Thyroid gland (tissue), 4 donors: ENCODE measurements at regions not wholly inside any gene's neighbourhood (a gene's known extent, or its start where the extent isn't known, plus 50 kb on each side); places are given as distances from the start of the nearest gene placed in this dataset.

ENCODE experiments used
- DNase-seq, 2 donors: peaks; one replicate each; pipeline ENCODE4 v3.0.0-alpha.2; 2019
- H3K27ac ChIP-seq, 3 donors: fragments of 200-600 bp; sonication (generic); 1 replicate in 2 of 3; 2 replicates in 1 of 3; pipeline ENCODE4 v1.5.1; 2016 to 2019; ENCODE audit warnings: mild to moderate bottlenecking in 1 of 3, moderate library complexity in 1 of 3
- H3K27me3 ChIP-seq: fragments of 200-600 bp; sonication (generic); one replicate; pipeline ENCODE4 v1.5.1; 2019
- H3K36me3 ChIP-seq, 2 donors: fragments of 200-600 bp; sonication (generic); one replicate each; pipeline ENCODE4 v1.5.1; 2016 to 2019
- H3K4me1 ChIP-seq, 2 donors: fragments of 200-600 bp; sonication (generic); one replicate each; pipeline ENCODE4 v1.5.1; 2017 to 2019
- H3K4me3 ChIP-seq, 3 donors: fragments of 200-600 bp; sonication (generic); replicated peaks in 1 of 3; 1 replicate in 2 of 3; 2 replicates in 1 of 3; pipeline ENCODE4 v1.5.1; 2016; ENCODE audit warnings: mild to moderate bottlenecking in 1 of 3
- H3K9me3 ChIP-seq: fragments of 200-600 bp; sonication (generic); one replicate; pipeline ENCODE4 v1.5.1; 2017
- POLR2A ChIP-seq, 2 donors: fragments of 450-650 bp; IDR thresholded peaks; one replicate each; pipeline ENCODE4 v1.6.1; 2017; ENCODE audit warnings: antibody characterized with exemption in 2 of 2, mild to moderate bottlenecking in 2 of 2, moderate library complexity in 1 of 2
- WGBS, 2 donors: methylation state at CpG; one replicate each; pipeline ENCODE4 v1.1.5; 2017; 5-methylcytosine and 5-hydroxymethylcytosine counted together
- intact Hi-C: fragments of 100-400 bp; cut with DNase I; formaldehyde crosslinking; loops from one replicate; pipeline ENCODE4 v1.15.1; 2023
- TF ChIP-seq, protein P1 (sequence below), 6 experiments: fragments of 200-600 bp in 3 of 6; fragments of 450-650 bp in 3 of 6; sonication (generic) in 3 of 6; IDR thresholded peaks; one replicate each; pipeline ENCODE4 v1.5.1; 2016 to 2019; ENCODE audit warnings: antibody characterized with exemption in 6 of 6, mild to moderate bottlenecking in 2 of 6, inconsistent platforms in 1 of 6, moderate library complexity in 1 of 6

DNA sequence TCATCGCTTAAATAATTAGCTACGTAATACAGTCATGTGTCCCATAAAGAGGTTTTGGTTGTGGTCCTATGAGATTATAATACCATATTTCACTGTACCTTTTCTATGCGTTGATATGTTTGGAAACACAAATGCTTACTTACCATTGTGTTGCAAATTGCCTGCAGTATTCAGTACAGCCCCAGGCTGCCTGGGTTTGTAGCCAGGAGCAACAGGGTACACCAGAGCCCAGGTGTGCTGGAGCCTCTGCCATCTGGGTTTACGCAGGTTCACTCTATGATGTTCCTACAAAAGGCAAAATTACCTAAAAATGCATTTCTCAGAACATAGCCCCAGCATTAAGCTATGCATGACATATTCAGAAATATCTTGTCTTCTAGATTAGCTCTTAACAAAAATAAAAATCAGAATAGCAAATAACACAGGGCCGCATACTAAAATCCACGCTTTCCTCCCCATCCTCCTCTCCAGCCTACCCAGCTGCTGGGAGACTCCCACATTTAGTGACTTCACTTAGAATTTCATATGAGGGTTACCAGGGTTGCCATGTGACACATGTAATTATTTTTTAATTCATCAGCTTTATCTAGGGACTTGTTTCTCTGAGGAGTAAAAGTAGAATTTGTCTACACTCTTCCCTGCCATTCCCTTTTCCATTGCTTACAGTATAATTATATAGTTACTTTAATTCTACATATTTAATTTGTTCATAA lies 559.0 kb upstream of the ADARB2 start:
- no peaks in the 10 kb centered on the region for H3K36me3 ChIP-seq
- H3K4me1 ChIP-seq: no peaks in the 10 kb centered on the region
- H3K27me3 ChIP-seq: no peaks in the 10 kb centered on the region
- H3K9me3 ChIP-seq: no peaks in the 10 kb centered on the region
- WGBS, 2 donors: 91 to 95% methylated on average over 6 of the region's 6 CpGs
- no peak overlapping the region for H3K4me3 ChIP-seq
- DNase-seq: no peak
- intact Hi-C loops: no loop called here
- no peak overlapping the region for H3K27ac ChIP-seq
- no peak for TF ChIP-seq POLR2A (IDR thresholded peaks at IDR 0.05)
- TF ChIP-seq, protein P1, sequence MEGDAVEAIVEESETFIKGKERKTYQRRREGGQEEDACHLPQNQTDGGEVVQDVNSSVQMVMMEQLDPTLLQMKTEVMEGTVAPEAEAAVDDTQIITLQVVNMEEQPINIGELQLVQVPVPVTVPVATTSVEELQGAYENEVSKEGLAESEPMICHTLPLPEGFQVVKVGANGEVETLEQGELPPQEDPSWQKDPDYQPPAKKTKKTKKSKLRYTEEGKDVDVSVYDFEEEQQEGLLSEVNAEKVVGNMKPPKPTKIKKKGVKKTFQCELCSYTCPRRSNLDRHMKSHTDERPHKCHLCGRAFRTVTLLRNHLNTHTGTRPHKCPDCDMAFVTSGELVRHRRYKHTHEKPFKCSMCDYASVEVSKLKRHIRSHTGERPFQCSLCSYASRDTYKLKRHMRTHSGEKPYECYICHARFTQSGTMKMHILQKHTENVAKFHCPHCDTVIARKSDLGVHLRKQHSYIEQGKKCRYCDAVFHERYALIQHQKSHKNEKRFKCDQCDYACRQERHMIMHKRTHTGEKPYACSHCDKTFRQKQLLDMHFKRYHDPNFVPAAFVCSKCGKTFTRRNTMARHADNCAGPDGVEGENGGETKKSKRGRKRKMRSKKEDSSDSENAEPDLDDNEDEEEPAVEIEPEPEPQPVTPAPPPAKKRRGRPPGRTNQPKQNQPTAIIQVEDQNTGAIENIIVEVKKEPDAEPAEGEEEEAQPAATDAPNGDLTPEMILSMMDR (IDR thresholded peaks at IDR 0.05): no peak

DNA sequence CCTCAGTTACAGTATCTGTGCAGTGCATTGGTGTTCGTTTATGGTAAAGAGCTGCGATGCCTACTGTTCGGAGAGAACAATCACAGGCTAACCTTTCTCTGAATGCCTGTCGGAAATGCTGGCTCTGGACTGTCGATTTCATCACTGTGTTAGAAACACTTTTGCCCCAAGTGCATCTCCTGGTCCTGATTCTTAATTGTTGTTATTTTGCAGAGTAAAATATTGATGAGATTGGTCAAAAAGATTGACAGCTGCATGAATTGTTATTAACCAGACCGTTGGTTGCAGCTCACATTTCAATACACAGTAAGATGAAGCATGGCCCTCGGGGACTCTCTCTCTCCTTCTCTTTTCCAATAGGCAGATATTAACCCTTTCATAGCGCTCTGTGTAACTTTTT lies 557.4 kb upstream of the ADARB2 start:
- Histone ChIP-seq H3K4me3 (no peak overlapping the region), H3K27me3 (no peaks in the 10 kb centered on the region), H3K4me1 (no peaks in the 10 kb centered on the region), H3K9me3 (no peaks in the 10 kb centered on the region), H3K27ac (no peak overlapping the region), H3K36me3 (no peaks in the 10 kb centered on the region)
- intact Hi-C loops: no loop called here
- DNase-seq: no peak
- WGBS, 2 donors: 54 to 63% methylated on average over 8 of the region's 8 CpGs
- TF ChIP-seq POLR2A (IDR thresholded peaks at IDR 0.05): no peak
- TF ChIP-seq, protein P1 (IDR thresholded peaks at IDR 0.05): no peak

DNA sequence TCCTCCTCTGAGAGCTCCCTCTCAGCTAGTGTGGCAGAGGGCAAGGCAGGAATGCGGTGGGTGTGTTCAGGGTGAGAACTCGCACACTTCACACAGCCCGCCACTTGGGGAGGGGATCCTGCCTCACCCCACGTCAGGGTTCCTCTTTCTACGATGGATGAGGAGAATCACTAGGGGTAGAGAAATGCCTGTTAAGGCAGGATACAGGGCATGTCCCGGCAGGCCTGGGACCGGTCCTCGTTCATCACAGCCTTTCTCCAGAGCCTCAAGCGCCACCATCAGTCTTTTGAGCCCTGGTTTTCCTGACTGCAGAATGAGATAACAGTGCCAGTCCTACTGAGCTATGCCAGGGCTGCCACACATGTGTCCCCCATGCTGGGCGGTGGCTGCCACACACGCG lies 546.7 kb upstream of the ADARB2 start:
- H3K9me3 ChIP-seq: no peaks in the 10 kb centered on the region
- no peaks in the 10 kb centered on the region for H3K4me1 ChIP-seq
- TF ChIP-seq, protein P1 (IDR thresholded peaks at IDR 0.05): no peak
- TF ChIP-seq POLR2A (IDR thresholded peaks at IDR 0.05): no peak
- DNase-seq: no peak
- no peak overlapping the region for H3K27ac ChIP-seq
- no peaks in the 10 kb centered on the region for H3K27me3 ChIP-seq
- intact Hi-C loops: no loop called here
- WGBS, 2 donors: 56 to 76% methylated on average over 5 to 12 of the region's 12 CpGs
- H3K4me3 ChIP-seq: no peak overlapping the region
- no peaks in the 10 kb centered on the region for H3K36me3 ChIP-seq

DNA sequence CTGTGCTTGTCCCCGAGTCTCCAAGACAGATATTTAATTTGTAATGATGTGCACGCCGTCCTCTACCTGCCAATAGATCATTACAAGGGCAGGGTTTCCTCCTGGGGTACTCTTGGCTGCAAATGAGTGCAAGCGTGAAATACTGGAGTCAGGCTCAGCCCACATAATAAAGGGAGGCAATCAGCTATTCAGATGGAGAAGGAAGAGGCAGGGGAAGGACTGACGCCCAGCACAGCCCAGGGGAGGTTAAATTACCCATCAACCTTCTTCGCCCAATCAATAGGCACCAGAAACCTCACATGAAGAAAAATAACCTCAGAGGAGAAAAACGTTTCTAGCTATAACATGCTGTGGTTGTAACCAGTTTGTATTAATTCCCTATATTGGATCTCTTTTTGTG lies 544.9 kb upstream of the ADARB2 start:
- H3K27ac ChIP-seq: no peak overlapping the region
- TF ChIP-seq, protein P1 (IDR thresholded peaks at IDR 0.05): no peak
- no peak for TF ChIP-seq POLR2A (IDR thresholded peaks at IDR 0.05)
- DNase-seq: no peak
- no peaks in the 10 kb centered on the region for H3K36me3 ChIP-seq
- no peaks in the 10 kb centered on the region for H3K9me3 ChIP-seq
- WGBS, 2 donors: 66 to 77% methylated on average over 7 of the region's 7 CpGs
- no peaks in the 10 kb centered on the region for H3K4me1 ChIP-seq
- H3K27me3 ChIP-seq: no peaks in the 10 kb centered on the region
- intact Hi-C loops: no loop called here
- no peak overlapping the region for H3K4me3 ChIP-seq

DNA sequence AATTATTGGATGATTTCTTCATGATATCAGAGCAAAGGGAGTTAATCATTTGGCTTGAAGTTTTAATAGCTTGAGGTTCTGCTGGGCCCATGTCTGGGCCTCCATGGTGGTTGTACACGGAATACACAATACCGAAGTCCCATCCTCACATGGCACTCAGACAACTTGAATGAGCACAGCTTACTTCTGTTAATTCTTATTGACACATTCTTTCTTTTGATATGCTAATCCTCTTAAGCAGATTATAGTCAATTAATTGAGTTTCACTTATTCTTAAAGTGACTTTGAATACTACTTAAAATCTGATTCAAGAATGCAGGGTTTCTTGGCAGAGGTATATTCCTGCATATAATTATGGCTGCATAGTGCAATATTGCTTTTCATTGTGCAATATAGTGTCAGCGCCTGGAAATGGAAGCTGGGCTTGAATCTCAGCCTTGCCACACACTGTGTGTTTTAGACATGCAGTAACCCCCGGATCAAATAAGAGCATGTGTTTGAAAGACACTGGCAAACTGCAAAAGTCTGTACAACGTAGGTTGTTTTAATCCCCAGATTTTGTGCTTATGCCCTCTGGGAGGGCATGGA lies 543.5 kb upstream of the ADARB2 start:
- 88 to 94% methylated on average over 5 of the region's 5 CpGs for WGBS, 2 donors
- Histone ChIP-seq H3K36me3 (no peaks in the 10 kb centered on the region), H3K4me1 (no peaks in the 10 kb centered on the region), H3K9me3 (no peaks in the 10 kb centered on the region), H3K27me3 (no peaks in the 10 kb centered on the region), H3K27ac (no peak overlapping the region), H3K4me3 (no peak overlapping the region)
- no peak for DNase-seq
- intact Hi-C loops: no loop called here
- no peak for TF ChIP-seq POLR2A (IDR thresholded peaks at IDR 0.05)
- TF ChIP-seq, protein P1 (IDR thresholded peaks at IDR 0.05): no peak
